ENCODE measurements at regions not wholly inside any gene's neighbourhood (a gene's known extent, or its start where the extent isn't known, plus 50 kb on each side); places are given as distances from the start of the nearest gene placed in this dataset.

- TF ChIP-seq, protein P1, sequence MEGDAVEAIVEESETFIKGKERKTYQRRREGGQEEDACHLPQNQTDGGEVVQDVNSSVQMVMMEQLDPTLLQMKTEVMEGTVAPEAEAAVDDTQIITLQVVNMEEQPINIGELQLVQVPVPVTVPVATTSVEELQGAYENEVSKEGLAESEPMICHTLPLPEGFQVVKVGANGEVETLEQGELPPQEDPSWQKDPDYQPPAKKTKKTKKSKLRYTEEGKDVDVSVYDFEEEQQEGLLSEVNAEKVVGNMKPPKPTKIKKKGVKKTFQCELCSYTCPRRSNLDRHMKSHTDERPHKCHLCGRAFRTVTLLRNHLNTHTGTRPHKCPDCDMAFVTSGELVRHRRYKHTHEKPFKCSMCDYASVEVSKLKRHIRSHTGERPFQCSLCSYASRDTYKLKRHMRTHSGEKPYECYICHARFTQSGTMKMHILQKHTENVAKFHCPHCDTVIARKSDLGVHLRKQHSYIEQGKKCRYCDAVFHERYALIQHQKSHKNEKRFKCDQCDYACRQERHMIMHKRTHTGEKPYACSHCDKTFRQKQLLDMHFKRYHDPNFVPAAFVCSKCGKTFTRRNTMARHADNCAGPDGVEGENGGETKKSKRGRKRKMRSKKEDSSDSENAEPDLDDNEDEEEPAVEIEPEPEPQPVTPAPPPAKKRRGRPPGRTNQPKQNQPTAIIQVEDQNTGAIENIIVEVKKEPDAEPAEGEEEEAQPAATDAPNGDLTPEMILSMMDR (conservative IDR thresholded peaks at IDR 0.05): no peak
- H3K27ac ChIP-seq: no peak overlapping the region
Observed at GRCh38 chr22:34301569-34301968, 381.3 kb upstream of the LARGE1 start.

DNA sequence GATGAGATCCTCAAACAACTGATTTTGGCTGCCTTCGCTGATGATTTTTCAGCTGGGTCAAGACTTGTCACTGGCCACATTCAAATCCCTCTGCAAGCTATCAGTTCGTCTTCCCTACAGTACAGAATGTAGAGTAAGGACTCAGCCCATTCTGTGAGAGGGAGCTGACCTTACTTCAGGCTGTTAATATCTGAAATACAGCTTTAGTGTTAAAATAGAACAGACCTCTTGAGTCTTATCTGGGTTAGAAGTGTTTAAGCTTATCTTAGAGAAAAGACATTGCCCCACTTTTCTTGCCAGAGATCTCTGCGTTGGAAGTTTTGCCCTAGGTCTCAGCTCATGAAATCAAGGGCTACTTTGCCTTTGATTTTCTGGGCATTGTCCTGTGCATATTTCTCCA is 383.4 kb upstream of the LARGE1 start:
- no peak overlapping the region for H3K27ac ChIP-seq
- TF ChIP-seq, protein P1 (conservative IDR thresholded peaks at IDR 0.05): no peak

DNA sequence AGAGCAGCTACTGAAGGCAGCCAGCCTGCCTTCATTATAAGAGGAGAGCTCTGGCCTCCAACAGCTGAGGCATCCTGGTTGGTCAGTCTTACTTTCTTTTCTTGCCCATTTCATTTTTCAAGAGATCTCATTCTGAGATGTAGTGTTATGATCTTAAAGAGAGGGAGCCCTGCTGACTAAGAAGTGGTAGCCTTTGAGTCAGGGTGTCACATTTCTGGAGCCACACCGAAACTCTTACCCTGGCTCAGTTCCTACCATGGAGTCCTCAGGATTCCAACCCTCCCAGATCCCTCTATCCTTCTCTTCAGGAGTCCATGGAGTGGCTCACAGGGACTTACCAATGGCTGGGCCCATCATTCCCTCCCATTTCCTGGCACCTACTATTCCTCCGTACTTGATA is 386.1 kb upstream of the LARGE1 start:
- H3K27ac ChIP-seq: no peak overlapping the region
- TF ChIP-seq, protein P1 (conservative IDR thresholded peaks at IDR 0.05): no peak

DNA sequence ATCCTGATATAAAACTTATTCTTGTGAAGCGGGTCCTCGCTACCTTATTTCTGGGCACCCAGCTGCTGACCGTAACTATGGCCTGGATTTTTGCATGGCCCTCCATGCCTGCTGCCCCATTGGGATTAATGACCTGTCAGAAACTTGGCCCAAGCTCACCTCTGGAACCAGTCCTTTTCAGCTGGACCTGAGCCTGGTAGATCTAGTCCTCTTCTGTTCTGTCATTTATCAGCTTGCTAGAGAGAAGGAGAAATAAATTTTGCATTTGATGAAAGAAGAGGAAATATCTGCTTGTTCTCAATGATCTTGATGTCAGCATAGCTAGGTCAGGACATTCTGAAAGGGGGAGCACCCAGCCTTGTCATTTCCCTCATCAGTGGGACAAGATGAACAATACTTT is 387.8 kb upstream of the LARGE1 start:
- TF ChIP-seq, protein P1 (conservative IDR thresholded peaks at IDR 0.05): no peak
- H3K27ac ChIP-seq: no peak overlapping the region

DNA sequence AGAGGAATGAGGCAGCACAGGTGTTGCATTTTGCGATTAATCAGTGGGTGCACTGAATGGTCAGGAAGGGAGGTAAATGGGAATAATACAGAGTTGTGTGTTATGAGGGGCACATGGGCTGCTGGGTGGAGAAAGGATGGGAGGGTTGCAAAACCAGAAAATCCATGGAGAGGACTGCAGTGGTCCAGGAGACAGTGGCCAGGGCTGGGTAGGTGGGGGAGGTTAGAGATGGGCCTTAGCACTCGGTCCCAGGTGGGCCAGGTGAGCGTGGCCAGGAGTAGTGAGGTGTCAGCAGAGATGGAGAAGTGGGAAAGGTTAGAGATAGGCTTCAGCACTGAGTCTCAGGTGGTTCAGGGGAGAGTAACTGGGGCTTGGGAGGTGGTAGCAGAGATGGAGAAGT is 399.1 kb upstream of the LARGE1 start:
- no peak overlapping the region for H3K27ac ChIP-seq
- TF ChIP-seq, protein P1 (conservative IDR thresholded peaks at IDR 0.05): no peak

DNA sequence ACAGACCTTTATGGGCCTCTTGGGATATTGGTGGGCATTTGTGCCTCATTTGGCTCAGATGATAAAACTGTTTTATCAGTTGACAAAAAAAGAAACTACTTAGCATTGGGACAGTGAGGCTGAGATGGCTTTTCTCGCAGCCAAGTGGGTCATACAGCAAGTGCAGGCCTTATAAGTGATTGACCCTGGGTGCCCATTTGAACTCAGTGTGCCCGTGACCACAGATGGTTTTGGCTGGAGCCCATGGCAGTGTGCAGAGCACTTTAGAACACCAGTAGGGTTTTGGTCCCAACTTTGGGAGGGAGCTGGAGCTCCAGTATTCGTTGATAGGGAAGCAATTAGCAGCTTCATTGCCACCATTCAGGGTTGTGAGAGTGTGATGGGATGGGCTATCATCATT is 404.5 kb upstream of the LARGE1 start:
- TF ChIP-seq, protein P1 (conservative IDR thresholded peaks at IDR 0.05): no peak
- no peak overlapping the region for H3K27ac ChIP-seq

- no peak overlapping the region for H3K27ac ChIP-seq
- TF ChIP-seq, protein P1 (conservative IDR thresholded peaks at IDR 0.05): no peak
Observed at GRCh38 chr22:34326901-34327300, 406.6 kb upstream of the LARGE1 start.

GRCh38 chr22:34330432-34330831 is 410.2 kb upstream of the LARGE1 start:
- TF ChIP-seq, protein P1 (conservative IDR thresholded peaks at IDR 0.05): no peak
- H3K27ac ChIP-seq: no peak overlapping the region
